Psoas muscle (tissue), 7 donors: ENCODE measurements at regions not wholly inside any gene's neighbourhood (a gene's known extent, or its start where the extent isn't known, plus 50 kb on each side); places are given as distances from the start of the nearest gene placed in this dataset.

Source experiments
- ATAC-seq, 4 donors: fragments of 200-7000 bp; cut with Tn5 transposase; one replicate each; pipeline ENCODE4 v1.9.1; 2020; ENCODE audit warnings: moderate library complexity in 3 of 4, mild to moderate bottlenecking in 2 of 4
- DNase-seq, 2 donors: peaks; one replicate each; pipeline ENCODE4 v3.0.0-alpha.2; 2020
- H3K27ac ChIP-seq: fragments of 200-600 bp; one replicate; pipeline ENCODE4 v1.8.0; 2022
- H3K27me3 ChIP-seq, 3 donors: fragments of 200-600 bp in 1 of 3; one replicate each; pipeline versions ENCODE4 v1.6.1 to v1.8.0; 2013 to 2022; ENCODE audit warnings: low read length in 2 of 3, mild to moderate bottlenecking in 2 of 3, moderate library complexity in 1 of 3; ENCODE audit not compliant: insufficient read depth in 3 of 3
- H3K36me3 ChIP-seq, 2 donors: fragments of 200-600 bp in 1 of 2; one replicate each; pipeline versions ENCODE4 v1.6.1 to v1.8.0; 2013 to 2022; ENCODE audit warnings: low read depth in 1 of 2, mild to moderate bottlenecking in 1 of 2, moderate library complexity in 1 of 2; ENCODE audit not compliant: insufficient read depth in 1 of 2
- H3K4me1 ChIP-seq: fragments of 200-600 bp; one replicate; pipeline ENCODE4 v1.8.0; 2022
- H3K4me3 ChIP-seq: fragments of 200-600 bp; one replicate; pipeline ENCODE4 v1.8.0; 2022; ENCODE audit warnings: mild to moderate bottlenecking
- H3K9me3 ChIP-seq: fragments of 200-600 bp; one replicate; pipeline ENCODE4 v1.8.0; 2022
- WGBS, 3 donors: extraction: QIAGEN DNeasy Blood & Tissue Kit; methylation state at CpG; one replicate each; pipeline versions ENCODE4 v1.1.6 to v1.1.7; 2013; 5-methylcytosine and 5-hydroxymethylcytosine counted together
- intact Hi-C, 2 donors: fragments of 100-400 bp; cut with DNase I; formaldehyde crosslinking; loops; one replicate each; pipeline versions ENCODE4 v1.11.0 to v1.14.2; 2022
- TF ChIP-seq, protein P1 (sequence below): fragments of 200-600 bp; IDR thresholded peaks from one replicate; pipeline ENCODE4 v1.8.0; 2022; ENCODE audit warnings: antibody characterized with exemption
- donor health status: healthy with polysubstance abuse.
- donor health status: DM: no; HTN: no; CAD: no; lungs with moderate emphysema.
- donor health status: Bipolar disorder and iron deficiency.
- donor health status: healthy.
- donor health status: DM: yes; HTN: yes; CAD: no.
- donor health status: DM: no; HTN: no; CAD: no.
- donor health status: DM: yes; HTN: yes; CAD: no.

DNA sequence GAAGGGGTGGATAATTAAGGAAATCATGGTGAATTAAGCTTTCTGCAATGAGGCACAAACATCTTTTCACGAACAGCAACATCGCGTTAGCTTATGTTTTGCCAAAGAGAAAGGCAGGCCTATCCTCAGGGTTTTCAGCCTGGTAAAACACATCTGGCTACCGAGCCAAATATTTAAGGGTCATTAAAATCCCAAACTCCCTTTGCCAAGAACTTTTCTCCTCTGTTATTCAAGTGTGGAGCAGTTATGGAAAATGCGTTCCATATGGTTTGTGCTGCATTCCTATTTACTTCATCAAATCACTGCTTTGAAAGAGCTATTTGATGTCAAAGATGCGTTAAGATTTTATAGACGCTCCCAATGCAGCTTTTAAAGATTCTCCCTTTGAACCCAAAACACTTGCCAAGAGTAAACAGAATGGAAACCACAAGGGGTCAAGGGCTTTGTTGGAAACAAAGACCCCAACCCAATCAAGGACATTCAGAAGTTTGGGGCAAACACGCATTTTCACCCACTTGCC, 308.3 kb upstream of the CDH5 start:
- Histone ChIP-seq H3K27me3 (no peaks in the 10 kb centered on the region), H3K9me3 (no peaks in the 10 kb centered on the region), H3K27ac (no peak overlapping the region), H3K4me3 (no peak overlapping the region), H3K4me1 (no peaks in the 10 kb centered on the region), H3K36me3 (no peaks in the 10 kb centered on the region)
- TF ChIP-seq, protein P1, sequence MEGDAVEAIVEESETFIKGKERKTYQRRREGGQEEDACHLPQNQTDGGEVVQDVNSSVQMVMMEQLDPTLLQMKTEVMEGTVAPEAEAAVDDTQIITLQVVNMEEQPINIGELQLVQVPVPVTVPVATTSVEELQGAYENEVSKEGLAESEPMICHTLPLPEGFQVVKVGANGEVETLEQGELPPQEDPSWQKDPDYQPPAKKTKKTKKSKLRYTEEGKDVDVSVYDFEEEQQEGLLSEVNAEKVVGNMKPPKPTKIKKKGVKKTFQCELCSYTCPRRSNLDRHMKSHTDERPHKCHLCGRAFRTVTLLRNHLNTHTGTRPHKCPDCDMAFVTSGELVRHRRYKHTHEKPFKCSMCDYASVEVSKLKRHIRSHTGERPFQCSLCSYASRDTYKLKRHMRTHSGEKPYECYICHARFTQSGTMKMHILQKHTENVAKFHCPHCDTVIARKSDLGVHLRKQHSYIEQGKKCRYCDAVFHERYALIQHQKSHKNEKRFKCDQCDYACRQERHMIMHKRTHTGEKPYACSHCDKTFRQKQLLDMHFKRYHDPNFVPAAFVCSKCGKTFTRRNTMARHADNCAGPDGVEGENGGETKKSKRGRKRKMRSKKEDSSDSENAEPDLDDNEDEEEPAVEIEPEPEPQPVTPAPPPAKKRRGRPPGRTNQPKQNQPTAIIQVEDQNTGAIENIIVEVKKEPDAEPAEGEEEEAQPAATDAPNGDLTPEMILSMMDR: no peak
- intact Hi-C loops: loop anchor here in 1 of 2 donors (10.0 kb wide), 1 partner anchor 57 kb away; no protein-coding TSS in a partner anchor
- ATAC-seq (no peak), DNase-seq (no peak)
- WGBS, 3 donors: 63 to 74% (median 69%) methylated on average over 8 of the region's 8 CpGs

DNA sequence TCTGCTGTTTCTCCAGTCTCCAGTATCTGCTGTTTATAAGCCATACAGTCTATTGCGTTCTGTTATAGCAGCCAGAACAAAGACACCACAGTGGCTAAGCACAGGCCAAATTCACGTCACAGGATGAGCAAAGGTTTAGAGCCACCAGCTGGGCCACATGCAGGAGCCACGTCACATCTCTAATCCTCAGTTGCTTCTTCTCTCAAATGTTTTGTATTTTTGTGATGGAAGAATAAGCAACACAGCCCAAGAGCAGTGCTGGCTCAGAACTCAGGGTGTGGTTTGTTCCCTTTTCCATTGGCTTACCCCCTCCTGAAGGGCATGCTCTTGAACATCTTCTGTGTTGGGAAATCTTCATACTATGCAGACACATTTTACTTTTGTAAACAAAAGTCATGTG, 309.4 kb upstream of the CDH5 start:
- H3K9me3 ChIP-seq: no peaks in the 10 kb centered on the region
- no peak for DNase-seq
- H3K27me3 ChIP-seq: no peaks in the 10 kb centered on the region
- no peaks in the 10 kb centered on the region for H3K4me1 ChIP-seq
- TF ChIP-seq, protein P1: no peak
- intact Hi-C loops: loop anchor here in 1 of 2 donors (10.0 kb wide), 1 partner anchor 58 kb away; no protein-coding TSS in a partner anchor
- H3K4me3 ChIP-seq: no peak overlapping the region
- no peak for ATAC-seq
- 81 to 85% (median 84%) methylated on average over 3 of the region's 3 CpGs for WGBS, 3 donors
- H3K36me3 ChIP-seq: no peaks in the 10 kb centered on the region
- H3K27ac ChIP-seq: no peak overlapping the region

DNA sequence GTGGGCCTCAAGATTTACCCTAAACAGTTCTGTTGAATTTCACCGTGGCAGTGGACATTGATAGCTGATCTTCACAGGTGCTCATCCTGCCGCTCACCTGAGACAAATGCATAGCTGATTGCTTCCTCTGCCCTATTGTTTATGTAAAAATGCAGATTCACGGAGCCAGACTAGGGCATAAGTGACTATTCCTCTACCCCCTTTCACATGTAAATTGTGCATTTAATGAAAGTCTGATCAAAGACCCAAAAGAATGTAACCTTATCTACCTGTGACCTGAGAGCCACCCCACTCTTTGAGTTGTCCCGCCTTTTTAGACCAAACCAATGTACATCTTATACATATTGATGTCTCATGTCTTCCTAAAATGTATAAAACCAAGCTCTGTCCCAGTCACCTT, 312.4 kb upstream of the CDH5 start:
- WGBS, 3 donors: 85 to 92% (median 92%) methylated on average over 4 of the region's 4 CpGs
- Histone ChIP-seq H3K27me3 (no peaks in the 10 kb centered on the region), H3K9me3 (no peaks in the 10 kb centered on the region), H3K27ac (no peak overlapping the region), H3K36me3 (no peaks in the 10 kb centered on the region), H3K4me1 (no peaks in the 10 kb centered on the region), H3K4me3 (no peak overlapping the region)
- ATAC-seq: no peak
- intact Hi-C loops: loop anchor here in 1 of 2 donors (10.0 kb wide), 1 partner anchor 61 kb away; no protein-coding TSS in a partner anchor
- no peak for DNase-seq
- TF ChIP-seq, protein P1: no peak

DNA sequence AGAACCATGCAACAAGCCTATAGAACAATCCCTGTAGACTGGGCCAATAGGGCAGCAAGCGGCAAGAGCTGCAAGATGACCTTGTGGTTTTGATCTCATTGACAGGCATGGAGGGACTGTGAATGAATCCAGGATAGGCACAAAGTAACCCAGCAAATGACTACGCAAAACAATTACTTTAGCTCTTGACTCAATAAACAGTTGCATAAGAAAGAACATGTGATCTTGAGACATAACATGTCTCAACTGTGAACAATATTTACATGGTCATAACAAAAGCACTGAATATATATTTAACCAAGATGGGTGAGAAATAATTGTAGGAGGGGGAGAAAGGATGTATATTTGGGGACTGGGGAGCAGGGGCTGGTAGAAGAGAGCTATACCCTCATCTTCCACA, 313.7 kb upstream of the CDH5 start:
- H3K27me3 ChIP-seq: no peaks in the 10 kb centered on the region
- no peak for ATAC-seq
- no peak overlapping the region for H3K27ac ChIP-seq
- no peaks in the 10 kb centered on the region for H3K4me1 ChIP-seq
- H3K36me3 ChIP-seq: no peaks in the 10 kb centered on the region
- 92 to 96% (median 92%) methylated on average over 2 of the region's 2 CpGs for WGBS, 3 donors
- DNase-seq: no peak
- intact Hi-C loops: loop anchor here in 1 of 2 donors (10.0 kb wide), 1 partner anchor 62 kb away; no protein-coding TSS in a partner anchor
- TF ChIP-seq, protein P1: no peak
- no peaks in the 10 kb centered on the region for H3K9me3 ChIP-seq
- H3K4me3 ChIP-seq: no peak overlapping the region

DNA sequence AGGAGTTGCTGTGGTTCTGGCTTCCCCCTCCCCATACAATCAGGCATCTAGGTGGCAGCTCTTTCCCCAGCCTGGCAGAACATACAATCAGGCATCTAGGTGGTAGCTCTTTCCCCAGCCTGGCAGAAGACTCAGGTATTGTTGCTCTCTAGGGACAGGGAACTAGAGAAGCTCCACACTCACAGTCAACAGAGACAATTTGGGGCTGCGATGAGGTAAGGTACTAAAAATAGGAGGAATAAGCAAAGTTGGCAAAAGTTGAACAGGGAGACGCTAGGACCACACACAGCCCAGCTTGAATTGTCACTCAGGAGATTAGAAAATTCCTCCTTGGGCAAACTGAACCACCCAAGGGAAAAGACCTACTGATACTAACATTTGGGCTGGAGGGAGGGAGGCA, 315.5 kb upstream of the CDH5 start:
- no peak for DNase-seq
- TF ChIP-seq, protein P1: no peak
- Histone ChIP-seq H3K9me3 (no peaks in the 10 kb centered on the region), H3K36me3 (no peaks in the 10 kb centered on the region), H3K4me1 (no peaks in the 10 kb centered on the region), H3K27me3 (no peaks in the 10 kb centered on the region), H3K27ac (no peak overlapping the region), H3K4me3 (no peak overlapping the region)
- peak; percentile 38 to 51 (median 44) for ATAC-seq
- 28 to 54% (median 34%) methylated on average over 2 of the region's 2 CpGs for WGBS, 3 donors
- intact Hi-C loops: loop anchor here in 1 of 2 donors (10.0 kb wide), 1 partner anchor 64 kb away; no protein-coding TSS in a partner anchor
